RWPE2 (cell line): ENCODE measurements at regions not wholly inside any gene's neighbourhood (a gene's known extent, or its start where the extent isn't known, plus 50 kb on each side); places are given as distances from the start of the nearest gene placed in this dataset.
A peak's percentile ranks its signal among the peaks of the same experiment; 100 is the strongest.

Source experiments
- ATAC-seq: fragments of 200-7000 bp; cut with Tn5 transposase; 3 replicates; pipeline ENCODE4 v1.9.1; 2021; ENCODE audit warnings: low read depth
- DNase-seq: peaks from one replicate; pipeline ENCODE4 v3.0.0-alpha.2; 2020; ENCODE audit warnings: low spot score
- H3K27ac ChIP-seq: fragments of 450-650 bp; 2 replicates; pipeline ENCODE4 v1.5.1; 2017; ENCODE audit warnings: mild to moderate bottlenecking; ENCODE audit not compliant: poor library complexity, severe bottlenecking
- H3K27me3 ChIP-seq: fragments of 250-450 bp; sonication (Bioruptor Pico); 2 replicates; pipeline ENCODE4 v1.5.1; 2021; ENCODE audit warnings: mild to moderate bottlenecking, moderate library complexity; ENCODE audit not compliant: insufficient read depth, poor library complexity, severe bottlenecking
- H3K36me3 ChIP-seq: fragments of 250-450 bp; sonication (Bioruptor Pico); 2 replicates; pipeline ENCODE4 v1.5.1; 2020; ENCODE audit warnings: low read depth, mild to moderate bottlenecking, moderate library complexity
- H3K4me1 ChIP-seq: fragments of 250-450 bp; sonication (Bioruptor Pico); 2 replicates; pipeline ENCODE4 v1.5.1; 2021; ENCODE audit warnings: mild to moderate bottlenecking, moderate library complexity; ENCODE audit not compliant: insufficient read depth, poor library complexity, severe bottlenecking
- H3K4me3 ChIP-seq: fragments of 250-450 bp; sonication (Bioruptor Pico); 2 replicates; pipeline ENCODE4 v1.5.1; 2021; ENCODE audit warnings: mild to moderate bottlenecking, moderate library complexity; ENCODE audit not compliant: severe bottlenecking
- H3K9me3 ChIP-seq: fragments of 250-450 bp; sonication (Bioruptor Pico); 2 replicates; pipeline ENCODE4 v1.5.1; 2021; ENCODE audit warnings: mild to moderate bottlenecking, moderate library complexity; ENCODE audit not compliant: severe bottlenecking
- TF ChIP-seq, protein P1 (sequence below): fragments of 450-650 bp; IDR thresholded peaks from one replicate; pipeline ENCODE4 v1.5.1; 2017; ENCODE audit warnings: mild to moderate bottlenecking, moderate library complexity; ENCODE audit not compliant: poor library complexity, severe bottlenecking

DNA sequence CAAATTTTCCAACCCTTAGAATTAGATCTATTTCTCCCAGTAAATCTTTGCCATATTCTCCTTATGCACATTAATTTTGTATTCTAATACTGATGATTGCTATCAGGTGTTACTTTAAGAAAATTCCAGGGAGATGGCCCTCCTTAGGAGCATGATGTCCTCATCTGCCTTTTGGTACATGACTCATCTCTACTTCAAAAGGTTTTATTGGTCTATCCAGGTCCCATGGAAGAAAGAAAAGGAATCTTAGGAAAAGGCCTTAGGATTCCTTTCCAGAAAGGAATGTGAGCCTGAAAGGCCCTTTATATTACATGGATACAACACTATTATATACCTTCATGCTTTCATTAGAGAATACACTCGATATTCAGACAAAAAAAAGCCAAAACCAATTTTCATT is 968.2 kb downstream of the STIM2 start:
- TF ChIP-seq, protein P1, sequence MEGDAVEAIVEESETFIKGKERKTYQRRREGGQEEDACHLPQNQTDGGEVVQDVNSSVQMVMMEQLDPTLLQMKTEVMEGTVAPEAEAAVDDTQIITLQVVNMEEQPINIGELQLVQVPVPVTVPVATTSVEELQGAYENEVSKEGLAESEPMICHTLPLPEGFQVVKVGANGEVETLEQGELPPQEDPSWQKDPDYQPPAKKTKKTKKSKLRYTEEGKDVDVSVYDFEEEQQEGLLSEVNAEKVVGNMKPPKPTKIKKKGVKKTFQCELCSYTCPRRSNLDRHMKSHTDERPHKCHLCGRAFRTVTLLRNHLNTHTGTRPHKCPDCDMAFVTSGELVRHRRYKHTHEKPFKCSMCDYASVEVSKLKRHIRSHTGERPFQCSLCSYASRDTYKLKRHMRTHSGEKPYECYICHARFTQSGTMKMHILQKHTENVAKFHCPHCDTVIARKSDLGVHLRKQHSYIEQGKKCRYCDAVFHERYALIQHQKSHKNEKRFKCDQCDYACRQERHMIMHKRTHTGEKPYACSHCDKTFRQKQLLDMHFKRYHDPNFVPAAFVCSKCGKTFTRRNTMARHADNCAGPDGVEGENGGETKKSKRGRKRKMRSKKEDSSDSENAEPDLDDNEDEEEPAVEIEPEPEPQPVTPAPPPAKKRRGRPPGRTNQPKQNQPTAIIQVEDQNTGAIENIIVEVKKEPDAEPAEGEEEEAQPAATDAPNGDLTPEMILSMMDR = no peak
- Histone ChIP-seq H3K27ac (no peak overlapping the region), H3K27me3 (no peaks in the 10 kb centered on the region), H3K4me3 (no peak overlapping the region), H3K9me3 (no peaks in the 10 kb centered on the region), H3K36me3 (no peaks in the 10 kb centered on the region), H3K4me1 (no peaks in the 10 kb centered on the region)
- DNase-seq (no peak), ATAC-seq (peak; percentile 71; the same call in 2 of the 3 replicates)

- H3K9me3 ChIP-seq = no peaks in the 10 kb centered on the region
- H3K27me3 ChIP-seq = no peaks in the 10 kb centered on the region
- TF ChIP-seq, protein P1 = no peak
- DNase-seq (no peak), ATAC-seq (no peak)
- H3K4me1 ChIP-seq = no peaks in the 10 kb centered on the region
- H3K27ac ChIP-seq = no peak overlapping the region
- H3K36me3 ChIP-seq = no peaks in the 10 kb centered on the region
- H3K4me3 ChIP-seq = no peak overlapping the region
Observed at GRCh38 chr4:27830251-27830650, 969.6 kb downstream of the STIM2 start.

DNA sequence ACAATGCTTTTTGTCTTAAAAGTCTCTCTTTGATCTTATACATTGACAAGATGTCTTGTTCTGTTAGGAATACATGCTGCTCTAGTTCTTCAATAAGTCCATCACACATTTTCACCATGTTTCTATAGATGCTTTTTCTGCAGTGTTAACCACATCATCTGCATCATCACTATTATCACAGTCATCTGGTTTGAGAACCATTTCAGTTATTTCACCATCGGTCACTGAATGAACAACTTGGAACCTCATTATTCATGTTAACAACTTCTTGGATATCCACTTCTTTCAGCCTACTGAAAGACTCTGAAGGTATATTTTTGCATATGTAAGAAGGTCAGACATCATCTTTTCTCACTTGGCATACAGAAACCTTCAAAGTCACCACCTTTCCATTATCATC is 975.2 kb downstream of the STIM2 start:
- H3K4me1 ChIP-seq = no peaks in the 10 kb centered on the region
- H3K27me3 ChIP-seq = no peaks in the 10 kb centered on the region
- no peaks in the 10 kb centered on the region for H3K36me3 ChIP-seq
- H3K9me3 ChIP-seq = no peaks in the 10 kb centered on the region
- ATAC-seq = no peak
- TF ChIP-seq, protein P1 = no peak
- no peak overlapping the region for H3K4me3 ChIP-seq
- H3K27ac ChIP-seq = no peak overlapping the region
- no peak for DNase-seq

DNA sequence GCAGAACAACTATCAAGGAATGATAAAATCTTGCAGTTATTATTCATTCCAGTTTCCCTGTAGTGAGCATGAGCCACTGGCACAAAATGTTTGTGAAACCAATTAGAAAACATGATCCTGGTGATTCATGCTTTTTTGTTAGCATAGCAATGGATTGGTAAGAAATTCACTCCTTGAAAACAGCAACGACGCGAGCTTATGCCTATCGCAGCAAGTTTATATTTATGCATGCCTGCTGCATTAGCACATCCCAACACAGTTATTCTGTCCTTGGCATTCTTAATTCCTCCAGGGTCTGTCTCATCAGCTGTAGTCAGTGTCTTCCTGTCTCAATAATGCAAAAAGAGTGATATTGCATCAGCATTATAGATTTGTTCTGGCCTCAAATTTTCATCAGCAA is 975.9 kb downstream of the STIM2 start:
- Histone ChIP-seq H3K36me3 (no peaks in the 10 kb centered on the region), H3K27me3 (no peaks in the 10 kb centered on the region), H3K27ac (no peak overlapping the region), H3K4me3 (no peak overlapping the region), H3K9me3 (no peaks in the 10 kb centered on the region), H3K4me1 (no peaks in the 10 kb centered on the region)
- DNase-seq (no peak), ATAC-seq (no peak)
- TF ChIP-seq, protein P1 = no peak

DNA sequence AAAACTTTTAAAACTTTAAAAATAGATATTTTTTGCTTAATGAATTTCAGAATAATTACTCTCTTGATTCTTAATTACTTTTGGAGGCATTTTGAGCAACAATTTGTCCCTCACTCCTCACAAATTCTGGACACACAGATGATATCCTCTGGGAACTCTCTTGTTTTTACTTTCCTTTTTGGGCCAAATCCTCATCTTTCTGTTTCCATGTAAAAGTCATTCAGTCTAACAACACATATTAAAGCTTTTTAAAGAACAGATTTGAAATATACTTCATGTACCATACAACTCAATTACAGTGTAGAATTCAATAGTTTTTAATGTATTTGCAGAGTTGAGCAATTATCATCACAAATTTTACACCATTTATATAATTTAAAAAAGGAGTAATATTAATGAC is 983.1 kb downstream of the STIM2 start:
- peaks cover 6% of the 10 kb centered on the region for H3K4me1 ChIP-seq
- no peaks in the 10 kb centered on the region for H3K36me3 ChIP-seq
- no peak overlapping the region for H3K27ac ChIP-seq
- no peaks in the 10 kb centered on the region for H3K27me3 ChIP-seq
- no peak overlapping the region for H3K4me3 ChIP-seq
- no peaks in the 10 kb centered on the region for H3K9me3 ChIP-seq
- ATAC-seq = no peak
- no peak for DNase-seq
- TF ChIP-seq, protein P1 = no peak
